GM18519 (cell line): ENCODE measurements at regions not wholly inside any gene's neighbourhood (a gene's known extent, or its start where the extent isn't known, plus 50 kb on each side); places are given as distances from the start of the nearest gene placed in this dataset.
"Not testable (repeated sequence)": the region's sequence is repeated elsewhere in the genome, so short reads cannot be mapped to it uniquely, and the experiment has no call there.

Source experiments
- ATAC-seq: cut with Tn5 transposase; IDR thresholded peaks from one replicate; pipeline ENCODE4 v1.9.1; 2021; ENCODE audit warnings: mild to moderate bottlenecking, moderate library complexity; ENCODE audit not compliant: unreplicated experiment, low FRiP score

DNA sequence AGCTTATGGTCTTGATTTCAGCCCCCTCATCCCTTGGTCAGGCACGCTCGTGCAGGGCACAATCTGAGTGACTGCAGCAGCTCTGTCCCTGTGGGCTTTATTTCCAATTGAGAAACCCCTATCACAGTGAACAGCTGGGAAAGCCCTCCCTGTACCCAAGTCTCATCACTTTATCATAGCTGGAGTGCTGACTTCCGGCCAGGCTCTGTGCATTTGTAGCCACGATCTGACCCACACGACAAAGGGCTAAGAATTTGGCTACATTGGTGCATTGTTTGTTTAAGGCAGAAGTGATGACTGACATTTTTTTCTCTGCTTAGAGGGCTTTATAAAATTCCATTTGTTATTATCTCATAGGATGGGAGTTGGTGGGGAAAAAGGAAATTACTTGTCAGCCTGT, 184.4 kb downstream of the KCNS3 start:
- ATAC-seq, result no peak

DNA sequence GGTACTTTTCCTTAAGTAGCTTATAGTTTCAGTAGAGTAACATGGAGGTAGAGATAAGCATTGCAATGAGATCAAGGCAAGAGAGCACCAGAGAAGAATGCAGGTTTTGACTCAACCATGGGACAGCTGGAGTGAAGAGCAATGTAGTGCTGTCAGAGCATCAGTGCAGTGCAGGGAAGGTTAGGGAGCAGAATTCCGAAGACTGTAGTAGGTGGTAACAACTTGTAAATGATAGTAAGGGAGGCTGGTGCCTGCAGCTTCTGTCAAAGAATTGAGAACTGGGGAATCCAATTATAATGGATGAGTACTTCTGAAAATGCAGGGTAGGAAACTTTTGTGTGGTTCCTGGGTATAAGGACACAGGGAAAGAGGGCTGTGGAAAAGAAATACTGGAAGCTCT, 183.2 kb downstream of the KCNS3 start:
- no peak for ATAC-seq

DNA sequence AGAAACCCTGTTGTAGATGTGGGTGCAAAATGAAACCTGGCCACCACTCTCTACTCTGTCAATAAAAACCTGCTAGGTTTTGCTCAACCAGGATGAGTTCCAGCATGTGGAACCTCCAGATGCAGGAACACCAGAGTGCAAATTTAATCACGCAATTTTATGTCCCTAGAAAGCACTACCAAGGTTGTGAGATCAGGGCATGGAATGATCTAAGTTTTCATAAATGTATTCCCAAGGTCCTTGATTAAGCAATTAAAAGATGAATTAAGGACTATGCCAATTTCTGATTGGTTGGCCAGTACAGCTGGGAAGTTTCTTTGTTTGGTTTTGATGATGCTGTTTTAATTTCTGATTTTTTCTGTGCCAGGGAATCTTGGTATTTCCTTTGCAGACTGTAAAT, 179.2 kb downstream of the KCNS3 start:
- ATAC-seq, result no peak

DNA sequence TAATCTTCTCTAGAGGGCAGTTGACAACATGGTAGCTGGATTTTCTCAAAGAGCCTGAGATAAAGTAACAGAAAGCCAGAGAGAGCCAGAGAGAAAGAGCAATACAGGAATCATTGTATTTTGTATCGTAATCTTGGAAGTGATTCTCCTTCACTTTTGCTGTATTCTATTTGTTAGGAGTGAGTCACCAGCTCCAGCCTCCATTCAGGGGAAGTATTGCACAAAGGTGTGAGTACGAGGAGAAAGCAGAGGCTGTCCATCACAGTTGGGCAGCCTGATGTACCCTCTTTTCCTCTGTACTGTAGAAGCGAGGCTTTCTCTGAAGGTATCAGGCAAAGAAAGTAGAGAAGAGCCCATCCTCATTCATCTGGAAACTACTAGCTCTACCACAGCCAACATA, 176.8 kb downstream of the KCNS3 start:
- no peak for ATAC-seq

DNA sequence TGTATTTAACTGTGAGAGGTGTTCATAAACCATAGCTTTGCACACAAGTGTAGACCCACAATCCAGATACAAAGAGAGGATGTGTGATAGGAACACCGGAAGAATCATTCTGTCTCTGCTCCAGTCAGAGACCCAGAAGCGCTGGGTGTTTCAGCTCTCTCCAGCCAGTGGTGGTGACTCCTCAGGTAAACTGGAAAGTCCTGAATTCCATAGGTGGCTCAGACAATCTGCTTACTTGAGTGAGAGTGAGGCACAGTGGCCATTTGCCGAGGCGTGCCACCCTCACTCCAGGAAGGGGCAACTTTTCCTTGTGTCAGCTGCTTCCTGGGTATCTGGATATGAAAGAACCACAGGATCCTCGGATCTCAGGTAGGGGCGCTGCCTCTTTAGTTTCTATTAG, 171.5 kb downstream of the KCNS3 start:
- no peak for ATAC-seq

DNA sequence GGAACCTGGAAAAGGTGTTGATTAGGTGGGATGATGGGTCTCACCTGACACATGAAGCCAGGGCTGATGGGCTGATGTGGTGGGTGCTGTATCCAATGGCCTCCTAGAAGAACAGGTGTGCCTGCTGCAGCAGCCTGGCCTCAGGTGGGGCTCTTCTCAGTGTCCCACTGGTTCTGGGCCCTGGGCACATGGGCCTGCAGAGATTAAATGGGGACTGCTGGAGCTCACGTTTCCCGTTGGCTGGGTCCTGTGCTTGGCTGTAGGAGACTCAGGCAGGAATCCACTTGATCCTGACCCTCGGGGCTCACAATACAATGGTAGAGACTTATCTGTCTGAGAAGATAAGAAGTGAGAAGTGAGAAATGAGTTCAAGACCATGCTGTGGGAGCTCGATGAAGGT, 170.9 kb downstream of the KCNS3 start:
- no peak for ATAC-seq

DNA sequence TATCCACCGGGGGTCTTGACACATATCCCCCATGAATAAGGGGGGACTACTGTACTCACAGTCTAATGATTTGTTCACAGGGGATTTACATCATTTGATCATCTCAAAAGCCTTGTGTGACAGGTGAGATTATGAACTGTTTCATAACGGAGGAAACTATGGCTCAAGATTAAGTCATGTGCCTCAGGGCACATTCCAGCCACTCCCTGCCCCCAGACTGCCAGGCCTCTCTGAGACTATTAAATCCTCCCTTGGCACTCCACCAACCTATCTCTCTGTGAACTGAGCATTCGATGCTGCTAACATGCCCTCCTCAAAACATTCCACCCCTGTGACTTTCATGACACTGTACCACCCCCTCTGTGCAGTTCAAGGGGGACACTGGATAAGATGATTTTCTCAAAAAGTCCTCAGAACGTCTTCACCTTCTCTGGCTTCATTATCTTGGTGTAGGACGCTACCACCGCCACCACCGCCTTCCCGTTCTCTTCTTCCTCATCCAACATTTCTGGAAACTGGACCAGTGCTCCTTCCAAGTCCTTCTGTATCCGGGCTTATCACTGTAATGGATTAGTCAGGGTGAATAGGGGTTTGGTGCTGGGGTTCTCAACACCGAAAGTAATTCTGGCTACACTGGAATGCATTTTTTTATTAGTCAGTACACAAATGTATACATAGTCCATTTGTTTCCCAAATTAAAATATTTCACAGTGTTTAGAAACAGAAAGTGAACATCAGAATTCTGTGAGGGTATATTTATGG, 169.6 kb downstream of the KCNS3 start:
- no peak for ATAC-seq

DNA sequence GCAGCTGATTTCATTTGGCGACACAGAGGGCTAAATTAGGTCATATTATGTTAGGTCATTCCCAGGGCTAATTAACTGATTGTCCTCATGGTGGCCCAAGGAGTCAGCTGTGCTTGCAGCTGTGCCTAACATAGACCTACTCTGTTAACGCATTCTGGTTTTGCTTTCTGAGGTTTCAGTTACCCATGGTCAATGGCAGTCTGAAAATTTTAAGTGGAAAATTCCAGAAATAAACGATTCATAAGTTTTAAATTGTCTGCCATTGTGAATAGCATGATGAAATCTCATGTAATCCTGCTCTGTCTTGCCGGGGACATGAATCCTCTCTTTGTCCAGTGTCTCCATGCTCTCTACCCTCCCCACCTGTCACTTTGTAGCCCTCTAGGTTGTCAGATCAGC, 168.7 kb downstream of the KCNS3 start:
- no peak for ATAC-seq

DNA sequence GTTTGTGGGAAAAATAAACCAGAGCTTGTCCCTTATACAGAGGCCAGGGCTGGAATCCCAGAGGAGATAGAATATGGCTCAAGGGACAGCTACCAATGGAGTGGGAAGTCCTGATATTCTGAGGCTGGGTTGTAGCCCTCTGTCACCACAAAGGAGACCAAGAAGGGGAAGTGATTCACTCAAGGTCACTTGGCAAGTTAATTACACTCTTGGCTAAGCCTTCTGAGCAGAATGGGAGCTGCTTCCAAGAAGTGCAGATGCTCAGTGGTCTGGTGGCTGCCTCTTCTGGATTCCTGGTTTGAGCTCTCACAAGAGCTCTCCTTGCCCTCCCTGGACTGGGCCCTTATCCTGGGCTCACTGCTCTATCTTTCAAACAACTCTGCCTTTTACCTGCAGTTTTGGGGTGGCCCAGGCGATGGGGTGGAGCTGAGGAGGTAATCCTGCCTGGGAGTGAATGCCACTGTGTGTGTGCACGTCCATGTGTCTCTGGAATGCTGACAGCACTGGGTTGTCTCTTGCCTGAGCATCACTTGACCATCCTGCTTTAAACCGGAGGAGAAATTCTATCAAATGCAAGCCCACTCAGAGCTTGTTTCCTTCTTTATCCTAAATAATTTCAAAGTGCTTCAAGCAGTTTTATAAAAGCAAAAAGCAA, 168.2 kb downstream of the KCNS3 start:
- ATAC-seq, result no peak

DNA sequence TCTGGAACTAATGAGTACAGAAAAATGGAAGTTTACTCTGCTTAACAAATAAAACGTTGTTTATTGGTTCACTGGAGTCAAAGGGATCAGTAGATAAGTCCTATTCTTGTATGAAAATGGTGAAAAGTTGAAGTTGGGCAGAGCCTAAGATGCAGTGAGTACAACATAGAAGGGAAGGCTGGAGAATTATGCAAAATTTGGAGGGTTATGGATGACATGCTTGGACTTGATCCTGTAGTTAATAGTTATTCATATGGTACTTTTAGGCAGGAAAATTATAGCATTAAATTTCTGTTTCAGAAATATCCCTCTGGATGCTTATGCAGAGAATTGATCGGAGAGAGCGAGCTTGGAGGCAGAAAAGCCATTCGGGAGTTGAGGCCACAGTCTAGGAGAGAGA, 167.6 kb downstream of the KCNS3 start:
- no peak for ATAC-seq

DNA sequence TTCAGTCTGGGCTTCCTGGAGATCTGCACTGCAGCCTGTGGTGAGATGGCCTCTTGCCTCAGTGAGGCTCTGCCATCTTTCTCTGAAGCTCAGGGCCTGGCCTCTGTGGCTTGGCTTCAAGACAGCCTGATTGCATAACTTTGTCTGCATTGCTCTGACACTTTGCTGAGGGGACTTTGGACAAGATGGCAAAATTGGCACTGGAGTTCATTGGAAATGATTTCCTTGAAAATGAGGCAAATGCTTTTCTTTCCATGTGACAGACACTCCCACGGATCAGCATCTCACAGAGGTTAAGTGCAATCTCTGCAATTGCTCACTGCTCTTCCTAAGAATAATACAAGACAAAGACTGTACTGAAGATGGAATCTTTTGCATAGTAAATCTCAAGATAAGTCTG, 166.8 kb downstream of the KCNS3 start:
- no peak for ATAC-seq

DNA sequence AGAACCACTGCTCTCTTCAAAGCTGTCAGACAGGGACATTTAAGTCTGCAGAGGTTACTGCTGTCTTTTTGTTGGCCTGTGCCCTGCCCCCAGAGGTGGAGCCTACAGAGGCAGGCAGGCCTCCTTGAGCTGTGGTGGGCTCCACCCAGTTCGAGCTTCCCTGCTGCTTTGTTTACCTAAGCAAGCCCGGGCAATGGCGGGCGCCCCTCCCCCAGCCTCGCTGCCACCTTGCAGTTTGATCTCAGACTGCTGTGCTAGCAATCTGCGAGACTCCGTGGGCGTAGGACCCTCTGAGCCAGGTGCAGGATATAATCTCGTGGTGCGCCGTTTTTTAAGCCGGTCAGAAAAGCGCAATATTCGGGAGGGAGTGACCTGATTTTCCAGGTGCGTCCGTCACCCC, 138.9 kb downstream of the KCNS3 start:
- not testable (repeated sequence) for ATAC-seq

DNA sequence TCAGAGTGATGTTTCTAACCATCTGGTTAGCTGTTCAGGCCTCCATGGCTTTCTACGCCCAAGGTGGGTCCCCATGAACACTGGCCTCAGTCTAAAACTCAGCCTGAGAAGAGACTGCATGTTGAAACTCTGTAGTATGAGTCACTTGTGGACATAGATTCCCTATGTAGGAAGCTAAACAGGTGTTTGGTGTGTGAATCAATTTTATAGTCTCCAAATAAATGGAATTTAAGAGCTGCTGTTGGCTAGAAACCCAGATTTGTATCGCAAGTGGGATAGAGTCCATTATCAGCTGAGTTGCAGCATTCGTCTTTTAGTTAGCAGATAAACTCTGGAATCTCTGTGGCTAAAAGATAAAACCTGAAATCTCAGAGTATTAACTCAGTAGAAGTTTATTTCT, 131.4 kb downstream of the KCNS3 start:
- no peak for ATAC-seq

DNA sequence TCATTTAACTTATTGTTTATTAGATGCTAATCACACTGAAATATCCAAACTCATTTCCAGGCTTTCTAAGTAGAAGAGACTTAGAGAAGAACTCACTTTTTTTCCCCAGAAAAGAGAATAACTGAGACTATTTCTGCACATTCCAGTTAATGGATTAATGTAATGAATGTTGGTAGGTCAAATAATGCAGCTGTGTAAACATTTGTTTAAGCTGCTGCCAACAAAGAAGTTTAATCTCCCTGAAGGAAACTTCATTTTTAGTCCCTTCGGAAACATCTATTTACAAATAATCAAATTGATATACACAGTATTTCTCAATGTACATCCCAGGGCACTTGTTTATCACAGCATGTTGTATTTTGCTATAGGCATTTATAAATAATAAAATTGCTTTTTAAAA, 126.9 kb downstream of the KCNS3 start:
- no peak for ATAC-seq

DNA sequence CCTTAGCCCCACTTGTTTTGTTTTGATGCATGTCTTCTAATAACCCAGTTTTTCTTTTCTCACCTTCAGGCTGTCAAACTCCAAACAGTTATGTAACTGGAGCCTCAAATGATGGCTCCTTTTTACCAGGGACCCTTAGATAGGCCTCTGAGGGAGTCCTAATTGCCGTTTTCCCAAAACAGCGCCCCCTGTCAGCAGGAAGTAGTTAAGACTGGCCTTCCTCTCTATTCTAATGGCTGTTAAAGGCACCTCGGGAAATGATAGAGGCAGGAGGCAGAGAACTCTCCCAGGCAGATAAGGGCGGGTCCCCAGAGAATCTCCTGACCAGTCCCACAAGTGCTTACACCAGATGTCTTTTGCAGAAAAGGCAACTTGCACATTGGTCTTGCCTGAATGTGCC, 123.2 kb downstream of the KCNS3 start:
- no peak for ATAC-seq

DNA sequence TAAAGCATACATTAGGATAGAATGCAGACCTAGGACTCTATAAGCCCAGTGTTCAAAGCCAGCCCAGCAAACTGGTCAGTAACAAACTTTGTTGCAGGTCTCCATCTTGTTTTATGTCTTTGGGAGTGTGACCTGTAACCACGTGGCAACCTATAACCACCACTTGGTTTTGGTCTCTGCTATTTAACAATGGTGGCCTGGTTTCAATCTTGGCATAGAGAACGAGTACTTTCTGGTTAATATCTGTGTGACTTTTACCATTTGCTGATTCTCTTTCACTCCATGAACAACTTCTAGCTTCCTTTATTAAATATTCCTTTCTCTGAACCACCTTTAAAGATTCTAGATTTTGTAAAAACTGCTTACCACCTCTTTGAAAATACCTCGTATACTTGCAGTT, 118.5 kb downstream of the KCNS3 start:
- no peak for ATAC-seq

DNA sequence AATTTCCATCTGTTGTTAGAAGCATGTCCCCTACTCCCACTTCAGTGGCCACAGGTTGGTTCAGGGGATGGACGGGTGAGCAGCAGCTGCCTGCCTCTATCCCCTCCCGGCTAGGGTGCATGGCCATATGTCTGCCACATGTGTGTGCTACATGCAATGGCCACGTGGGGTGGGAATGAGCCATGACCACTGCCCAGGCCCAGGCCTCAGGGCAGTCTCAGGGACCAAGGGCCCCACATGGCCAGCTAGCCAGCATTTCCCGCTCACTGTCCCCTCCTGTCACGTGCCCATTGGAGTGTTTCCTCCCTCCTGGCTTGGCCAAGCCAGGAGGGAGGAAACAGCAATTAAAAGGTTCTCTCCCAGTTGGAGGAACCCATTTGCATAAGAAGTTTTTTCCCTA, 117.1 kb downstream of the KCNS3 start:
- no peak for ATAC-seq
